Osteoblast (primary cell): ENCODE measurements at regions not wholly inside any gene's neighbourhood (a gene's known extent, or its start where the extent isn't known, plus 50 kb on each side); places are given as distances from the start of the nearest gene placed in this dataset.

Experiments used
- DNase-seq: peaks from one replicate; pipeline ENCODE4 v3.0.0; 2011; ENCODE audit warnings: low spot score, mixed read lengths; ENCODE audit not compliant: insufficient read length; ENCODE audit errors: missing footprints
- H2AFZ ChIP-seq: 2 replicates; pipeline ENCODE4 v1.6.0; 2011; ENCODE audit warnings: mild to moderate bottlenecking, low read length
- H3K27ac ChIP-seq: 2 replicates; pipeline ENCODE4 v1.5.1; 2011; ENCODE audit warnings: mild to moderate bottlenecking, low read depth, low read length, moderate library complexity
- H3K27me3 ChIP-seq: 2 replicates; pipeline ENCODE4 v1.6.0; 2012; ENCODE audit warnings: mild to moderate bottlenecking, control low read depth, inconsistent platforms, low read length, moderate library complexity; ENCODE audit not compliant: insufficient read depth
- H3K36me3 ChIP-seq: 2 replicates; pipeline ENCODE4 v1.5.1; 2011; ENCODE audit warnings: mild to moderate bottlenecking, low read length, control low read depth, moderate library complexity; ENCODE audit not compliant: insufficient read depth
- H3K4me1 ChIP-seq: 2 replicates; pipeline ENCODE4 v1.5.1; 2011; ENCODE audit warnings: mild to moderate bottlenecking, low read length, control low read depth, moderate library complexity; ENCODE audit not compliant: insufficient read depth
- H3K4me2 ChIP-seq: 2 replicates; pipeline ENCODE4 v1.6.0; 2011; ENCODE audit warnings: mild to moderate bottlenecking, low read length; ENCODE audit not compliant: insufficient read depth
- H3K4me3 ChIP-seq: fragments of 200-600 bp; sonication (generic); 3 replicates; pipeline ENCODE4 v1.5.1; 2012; ENCODE audit warnings: mild to moderate bottlenecking, low read length, inconsistent platforms; ENCODE audit not compliant: insufficient read depth
- H3K79me2 ChIP-seq: 2 replicates; pipeline ENCODE4 v1.6.0; 2012; ENCODE audit warnings: mild to moderate bottlenecking, low read length, control low read depth, inconsistent platforms; ENCODE audit not compliant: insufficient read depth
- H3K9me3 ChIP-seq: 2 replicates; pipeline ENCODE4 v1.5.1; 2011; ENCODE audit warnings: low read depth, low read length, control low read depth
- H4K20me1 ChIP-seq: 2 replicates; pipeline ENCODE4 v1.6.0; 2012; ENCODE audit warnings: mild to moderate bottlenecking, low read length, control low read depth; ENCODE audit not compliant: insufficient read depth
- CTCF ChIP-seq: IDR thresholded peaks from 2 replicates; pipeline ENCODE4 v1.5.1; 2011; ENCODE audit warnings: mild to moderate bottlenecking, low read depth, low read length, moderate library complexity; ENCODE audit errors: extremely low read depth

DNA sequence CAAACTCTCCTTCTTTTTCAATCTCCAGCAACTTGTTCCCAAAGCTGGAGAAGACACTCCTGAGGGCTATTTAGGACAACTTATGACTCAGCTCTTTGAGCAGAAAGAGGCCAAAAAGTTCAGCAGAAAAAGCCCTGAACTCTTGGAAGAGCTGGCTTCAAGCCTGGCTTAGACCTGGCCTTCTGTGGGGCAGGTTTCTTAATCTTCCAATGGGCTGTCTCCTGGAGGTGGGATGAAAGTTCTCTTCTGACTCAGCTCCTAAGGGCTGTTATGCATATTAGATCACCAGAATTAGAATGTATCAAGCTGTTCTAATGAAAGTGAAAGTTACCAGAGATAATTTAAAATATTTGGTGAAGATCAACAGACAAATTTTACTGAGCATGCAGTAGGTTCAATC lies 129.4 kb downstream of the RAD51AP2 start:
- no peak for TF ChIP-seq CTCF
- no peak for DNase-seq
- Histone ChIP-seq H3K9me3 (no peaks in the 10 kb centered on the region), H3K27ac (no peak overlapping the region), H4K20me1 (no peaks in the 10 kb centered on the region), H2AFZ (no peak overlapping the region), H3K4me1 (no peaks in the 10 kb centered on the region), H3K36me3 (no peaks in the 10 kb centered on the region), H3K79me2 (no peaks in the 10 kb centered on the region), H3K4me3 (no peak overlapping the region), H3K4me2 (no peak overlapping the region), H3K27me3 (no peaks in the 10 kb centered on the region)

DNA sequence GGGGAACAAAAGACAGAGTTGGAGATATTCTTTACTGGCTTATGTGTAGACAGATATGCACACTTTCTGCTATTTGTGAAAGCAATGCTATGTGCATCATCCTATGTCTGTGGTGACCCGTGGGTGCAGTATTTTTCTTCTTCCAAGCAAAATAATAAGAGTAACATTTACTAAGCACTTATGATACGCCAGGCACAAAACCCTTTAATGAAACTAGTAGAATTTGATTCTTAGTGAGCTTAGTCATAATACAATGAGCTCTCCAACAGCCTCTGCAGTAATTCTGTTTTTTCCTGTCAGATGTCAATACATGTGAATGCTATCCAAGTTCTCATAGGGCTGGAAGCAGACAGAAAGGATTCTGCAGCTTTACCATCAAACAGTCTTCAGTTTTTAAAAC lies 130.6 kb downstream of the RAD51AP2 start:
- H3K27ac ChIP-seq, result no peak overlapping the region
- no peaks in the 10 kb centered on the region for H3K4me1 ChIP-seq
- no peak overlapping the region for H3K4me3 ChIP-seq
- no peak for TF ChIP-seq CTCF
- no peaks in the 10 kb centered on the region for H3K9me3 ChIP-seq
- H4K20me1 ChIP-seq, result no peaks in the 10 kb centered on the region
- H3K27me3 ChIP-seq, result no peaks in the 10 kb centered on the region
- no peaks in the 10 kb centered on the region for H3K79me2 ChIP-seq
- no peak for DNase-seq
- no peaks in the 10 kb centered on the region for H3K36me3 ChIP-seq
- H2AFZ ChIP-seq, result no peak overlapping the region
- no peak overlapping the region for H3K4me2 ChIP-seq

DNA sequence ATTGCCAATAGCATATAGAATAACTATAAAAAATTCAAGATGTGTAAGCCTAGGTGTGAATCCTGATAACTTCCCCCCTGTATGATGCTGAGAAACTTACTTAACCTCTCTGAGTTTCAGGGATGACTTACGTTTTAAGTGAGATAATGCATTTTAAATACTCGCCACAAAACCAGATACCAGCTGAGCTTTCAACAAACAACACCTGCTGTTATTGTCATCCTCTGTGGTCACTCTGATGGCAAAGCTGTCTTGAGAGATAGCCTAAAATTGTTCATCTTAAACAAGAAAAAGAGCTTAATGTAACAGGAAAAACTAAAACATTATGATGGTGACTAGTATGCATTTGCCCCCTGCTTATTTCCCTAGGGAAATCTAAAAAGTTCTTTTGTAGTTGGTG lies 131.5 kb downstream of the RAD51AP2 start:
- Histone ChIP-seq H3K27me3 (no peaks in the 10 kb centered on the region), H4K20me1 (no peaks in the 10 kb centered on the region), H3K4me1 (no peaks in the 10 kb centered on the region), H3K4me2 (no peak overlapping the region), H3K36me3 (no peaks in the 10 kb centered on the region), H3K79me2 (no peaks in the 10 kb centered on the region), H2AFZ (no peak overlapping the region), H3K27ac (no peak overlapping the region), H3K9me3 (no peaks in the 10 kb centered on the region), H3K4me3 (no peak overlapping the region)
- DNase-seq, result no peak
- no peak for TF ChIP-seq CTCF

DNA sequence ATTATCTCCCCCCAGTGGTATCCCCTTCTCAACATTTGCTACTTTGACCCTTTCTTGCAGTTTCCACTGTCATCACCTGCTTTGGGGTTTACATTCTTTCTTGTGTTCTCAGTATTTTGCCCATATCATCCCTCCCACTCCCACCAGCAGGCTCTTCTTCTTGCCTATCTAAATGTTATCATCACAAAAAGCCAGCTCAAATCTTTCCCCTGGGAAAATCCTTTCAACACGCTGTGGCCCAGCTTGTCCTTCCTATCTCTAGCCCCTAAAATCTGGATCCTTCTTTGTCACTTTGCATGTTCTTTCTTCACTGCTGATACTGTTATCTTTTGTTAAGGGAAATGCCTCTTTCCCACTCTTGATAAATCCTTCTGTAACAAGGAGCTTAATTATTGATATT lies 138.2 kb downstream of the RAD51AP2 start:
- H3K27me3 ChIP-seq, result no peaks in the 10 kb centered on the region
- H3K4me3 ChIP-seq, result no peak overlapping the region
- H3K9me3 ChIP-seq, result no peaks in the 10 kb centered on the region
- H3K79me2 ChIP-seq, result no peaks in the 10 kb centered on the region
- H2AFZ ChIP-seq, result no peak overlapping the region
- no peak for DNase-seq
- no peaks in the 10 kb centered on the region for H4K20me1 ChIP-seq
- no peak for TF ChIP-seq CTCF
- H3K4me2 ChIP-seq, result no peak overlapping the region
- no peaks in the 10 kb centered on the region for H3K36me3 ChIP-seq
- no peak overlapping the region for H3K27ac ChIP-seq
- H3K4me1 ChIP-seq, result no peaks in the 10 kb centered on the region
